HL-60 (cell line): ENCODE measurements at regions not wholly inside any gene's neighbourhood (a gene's known extent, or its start where the extent isn't known, plus 50 kb on each side); places are given as distances from the start of the nearest gene placed in this dataset.

ENCODE experiments used
- CTCF ChIP-seq: IDR thresholded peaks from one replicate; pipeline ENCODE4 v1.5.1; 2011; ENCODE audit warnings: low read length, control low read depth, inconsistent platforms; ENCODE audit not compliant: insufficient read depth
- GABPA ChIP-seq: IDR thresholded peaks from 2 replicates; pipeline ENCODE4 v1.6.1; 2012; ENCODE audit warnings: low read depth
- POLR2AphosphoS5 ChIP-seq: IDR thresholded peaks from 2 replicates; pipeline ENCODE4 v1.6.1; 2012; ENCODE audit warnings: low read depth
- REST ChIP-seq: IDR thresholded peaks from 2 replicates; pipeline ENCODE4 v1.6.1; 2012; ENCODE audit warnings: low read depth; ENCODE audit not compliant: insufficient replicate concordance

- TF ChIP-seq CTCF (no peak), REST (no peak), POLR2AphosphoS5 (no peak), GABPA (no peak)
Observed at GRCh38 chr3:162605651-162606204, 1109.1 kb downstream of the OTOL1 start.
